Activated CD4-positive, alpha-beta T cell treated with anti-CD3 and anti-CD28 coated beads, Interleukin-2, amount 10 ng/mL, durations not matched to agents 24 days and 14 days (primary cell): ENCODE measurements at regions not wholly inside any gene's neighbourhood (a gene's known extent, or its start where the extent isn't known, plus 50 kb on each side); places are given as distances from the start of the nearest gene placed in this dataset.

Experiments used
- DNase-seq: peaks from one replicate; pipeline ENCODE4 v3.0.0; 2022
- H3K27ac Mint-ChIP-seq: one replicate; pipeline ENCODE4 v1.8.0; 2022; ENCODE audit warnings: mild to moderate bottlenecking, mixed read lengths
- H3K27me3 Mint-ChIP-seq: one replicate; pipeline ENCODE4 v1.8.0; 2022; ENCODE audit warnings: mixed read lengths
- H3K36me3 Mint-ChIP-seq: one replicate; pipeline ENCODE4 v1.8.0; 2022; ENCODE audit warnings: low read depth, mild to moderate bottlenecking, mixed read lengths
- H3K4me1 Mint-ChIP-seq: one replicate; pipeline ENCODE4 v1.8.0; 2021; ENCODE audit warnings: mixed read lengths
- H3K4me3 Mint-ChIP-seq: one replicate; pipeline ENCODE4 v1.8.0; 2022; ENCODE audit warnings: mild to moderate bottlenecking, moderate library complexity, mixed read lengths
- H3K9me3 Mint-ChIP-seq: one replicate; pipeline ENCODE4 v1.8.0; 2021; ENCODE audit warnings: mixed read lengths
- intact Hi-C: fragments of 100-400 bp; cut with micrococcal nuclease; formaldehyde crosslinking; loops from one replicate; pipeline ENCODE4 v1.15.1; 2023

DNA sequence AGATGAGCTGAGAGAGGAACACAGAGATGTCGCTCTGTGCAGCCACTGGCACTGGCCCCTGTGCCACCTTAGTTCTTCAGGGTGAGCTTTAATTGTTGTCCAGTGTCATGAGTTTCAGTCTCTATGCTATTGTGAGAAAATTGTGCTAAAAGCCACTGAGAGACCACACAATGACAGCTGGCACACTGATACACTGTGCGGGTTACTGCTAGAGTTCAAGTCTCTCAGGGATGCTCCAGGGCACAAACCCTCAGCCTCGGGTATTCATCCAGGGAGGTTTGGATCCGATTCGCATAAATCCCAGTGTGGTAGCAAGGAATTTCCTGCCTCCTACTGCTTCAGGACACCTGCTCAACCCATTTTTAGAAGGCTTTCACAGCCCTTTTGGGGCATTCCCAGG is 68.1 kb upstream of the EDNRB start:
- Mint-ChIP-seq H3K36me3 (no peaks in the 10 kb centered on the region), H3K4me3 (no peak overlapping the region), H3K9me3 (no peaks in the 10 kb centered on the region), H3K27ac (no peak overlapping the region), H3K4me1 (no peaks in the 10 kb centered on the region), H3K27me3 (peaks cover 3% of the 10 kb centered on the region)
- no peak for DNase-seq
- intact Hi-C loops: no loop called here

DNA sequence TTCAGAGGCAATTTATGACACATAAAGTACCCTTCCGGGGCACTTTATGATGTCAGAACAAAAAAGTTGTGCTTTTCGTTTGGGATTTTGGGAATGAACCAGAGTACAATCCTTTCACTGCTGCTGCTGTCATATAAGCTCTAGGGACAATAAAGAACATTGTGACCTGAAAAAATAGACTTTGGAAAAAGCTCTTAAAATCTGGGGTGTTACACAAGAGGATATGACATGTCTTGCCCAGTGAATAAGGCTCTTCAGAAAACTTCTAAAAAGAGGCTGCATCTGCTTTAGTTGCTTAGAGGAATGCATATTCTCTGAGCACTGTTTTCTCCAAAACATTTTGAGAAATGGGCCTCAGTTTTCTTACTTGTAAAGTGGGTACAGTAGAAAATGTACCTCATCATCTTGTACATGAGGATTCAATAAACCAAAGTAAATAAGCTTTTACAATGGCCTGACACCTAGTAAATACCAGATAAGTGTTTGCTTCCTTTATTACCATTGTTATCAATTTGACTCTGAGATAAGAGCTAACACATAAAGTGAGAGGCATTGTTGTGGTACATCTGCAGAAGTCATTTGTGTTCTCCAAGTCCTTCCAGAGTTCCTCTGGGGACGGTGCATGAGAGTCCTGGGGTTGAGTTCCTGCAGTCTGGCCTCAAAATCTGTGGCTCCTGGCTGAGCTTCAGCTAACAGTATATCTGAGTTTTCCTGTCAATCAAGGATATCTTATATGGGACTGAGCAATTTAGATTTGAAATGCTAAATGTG is 67.4 kb upstream of the EDNRB start:
- no peak for DNase-seq
- Mint-ChIP-seq H3K4me3 (no peak overlapping the region), H3K27ac (no peak overlapping the region), H3K9me3 (no peaks in the 10 kb centered on the region), H3K4me1 (no peaks in the 10 kb centered on the region), H3K36me3 (no peaks in the 10 kb centered on the region), H3K27me3 (peaks cover 3% of the 10 kb centered on the region)
- intact Hi-C loops: no loop called here

DNA sequence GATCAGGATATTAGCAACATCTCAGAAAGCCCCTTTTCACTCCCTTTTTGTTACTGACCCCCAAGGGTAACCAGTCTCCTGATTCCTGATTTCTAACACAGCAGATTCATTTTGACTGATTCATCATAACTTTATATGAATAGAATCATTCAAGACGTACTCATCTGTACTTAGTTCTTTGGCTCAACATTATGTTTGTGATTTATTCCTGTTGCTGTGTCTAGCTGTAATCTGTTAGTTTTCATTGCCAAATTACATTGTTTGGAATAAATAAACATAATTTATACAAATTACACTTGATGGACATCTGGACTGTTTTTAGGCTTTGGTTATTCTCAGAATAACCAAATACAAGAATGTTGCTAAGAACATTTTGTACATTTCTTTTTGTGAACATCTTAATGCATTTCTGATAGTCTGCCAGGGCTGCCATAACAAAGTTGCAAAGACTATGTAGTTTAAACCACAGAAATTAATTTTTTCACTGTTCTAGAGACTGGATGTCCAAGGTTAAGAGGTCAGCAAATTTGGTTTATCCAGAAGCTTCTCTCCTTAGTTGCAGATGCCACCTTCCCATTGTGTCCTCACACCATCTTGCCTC is 62.8 kb upstream of the EDNRB start:
- no peak for DNase-seq
- no peak overlapping the region for H3K27ac Mint-ChIP-seq
- H3K36me3 Mint-ChIP-seq: no peaks in the 10 kb centered on the region
- H3K4me3 Mint-ChIP-seq: no peak overlapping the region
- intact Hi-C loops: no loop called here
- H3K9me3 Mint-ChIP-seq: no peaks in the 10 kb centered on the region
- H3K4me1 Mint-ChIP-seq: no peaks in the 10 kb centered on the region
- peaks cover 6% of the 10 kb centered on the region for H3K27me3 Mint-ChIP-seq

DNA sequence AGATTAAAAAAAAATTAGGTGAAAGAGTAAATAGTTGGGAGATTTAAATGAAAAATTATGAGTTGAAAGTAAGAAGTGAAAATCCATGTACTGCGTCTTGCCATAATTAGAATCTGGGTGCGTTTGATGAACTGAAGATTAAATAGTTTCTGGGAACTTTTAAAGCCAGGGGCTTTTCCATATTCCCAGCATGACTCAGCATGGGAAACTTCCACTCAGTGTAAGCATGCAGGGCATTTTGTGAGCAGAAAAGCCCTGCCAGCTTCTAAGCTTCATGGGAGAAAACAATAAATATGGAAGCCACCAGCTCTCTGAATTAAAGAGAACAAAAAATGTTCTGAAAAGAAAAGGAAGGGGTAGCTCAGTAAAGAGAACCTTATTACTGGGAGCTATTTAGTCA is 62.0 kb upstream of the EDNRB start:
- H3K4me1 Mint-ChIP-seq: no peaks in the 10 kb centered on the region
- peaks cover 6% of the 10 kb centered on the region for H3K27me3 Mint-ChIP-seq

DNA sequence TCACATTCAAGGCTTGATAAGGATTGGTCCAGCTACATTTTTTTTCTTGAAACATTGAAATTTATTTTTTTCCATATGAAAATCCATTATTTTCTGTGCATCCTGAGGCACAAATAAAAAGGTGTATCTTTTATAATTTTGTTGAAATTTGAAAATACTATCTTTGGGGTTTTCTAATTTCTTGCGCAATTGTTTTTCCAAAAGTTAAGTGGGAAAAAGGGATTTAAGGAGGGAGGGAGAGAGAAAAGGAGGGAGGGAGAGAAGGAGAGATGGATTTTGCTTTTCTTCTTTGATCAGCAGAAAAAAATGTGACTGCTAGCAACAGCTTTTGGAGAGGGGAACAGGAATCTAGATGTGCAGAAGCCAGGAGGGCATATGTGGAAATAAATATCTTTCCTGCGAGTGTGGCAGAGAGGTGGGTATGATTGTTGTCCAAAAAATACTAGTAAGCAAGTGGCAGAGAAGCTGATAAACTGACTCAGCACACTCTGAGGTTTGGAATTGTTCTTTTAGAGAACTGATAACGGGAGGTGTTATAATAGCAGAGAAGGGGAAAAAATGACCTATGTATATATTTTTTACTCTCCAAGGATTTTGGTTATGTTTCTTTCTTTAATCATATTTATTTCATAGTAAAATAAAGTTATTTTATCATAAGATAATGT is 61.2 kb upstream of the EDNRB start:
- H3K9me3 Mint-ChIP-seq: no peaks in the 10 kb centered on the region
- H3K27ac Mint-ChIP-seq: no peak overlapping the region
- no peaks in the 10 kb centered on the region for H3K36me3 Mint-ChIP-seq
- DNase-seq: no peak
- intact Hi-C loops: no loop called here
- H3K27me3 Mint-ChIP-seq: peaks cover 3% of the 10 kb centered on the region
- H3K4me3 Mint-ChIP-seq: no peak overlapping the region
- no peaks in the 10 kb centered on the region for H3K4me1 Mint-ChIP-seq

More for the DNA sequence above, 62.0 kb upstream of the EDNRB start:
- DNase-seq: no peak
- Mint-ChIP-seq H3K9me3 (no peaks in the 10 kb centered on the region), H3K36me3 (no peaks in the 10 kb centered on the region), H3K27ac (no peak overlapping the region), H3K4me3 (no peak overlapping the region)
- intact Hi-C loops: no loop called here

DNA sequence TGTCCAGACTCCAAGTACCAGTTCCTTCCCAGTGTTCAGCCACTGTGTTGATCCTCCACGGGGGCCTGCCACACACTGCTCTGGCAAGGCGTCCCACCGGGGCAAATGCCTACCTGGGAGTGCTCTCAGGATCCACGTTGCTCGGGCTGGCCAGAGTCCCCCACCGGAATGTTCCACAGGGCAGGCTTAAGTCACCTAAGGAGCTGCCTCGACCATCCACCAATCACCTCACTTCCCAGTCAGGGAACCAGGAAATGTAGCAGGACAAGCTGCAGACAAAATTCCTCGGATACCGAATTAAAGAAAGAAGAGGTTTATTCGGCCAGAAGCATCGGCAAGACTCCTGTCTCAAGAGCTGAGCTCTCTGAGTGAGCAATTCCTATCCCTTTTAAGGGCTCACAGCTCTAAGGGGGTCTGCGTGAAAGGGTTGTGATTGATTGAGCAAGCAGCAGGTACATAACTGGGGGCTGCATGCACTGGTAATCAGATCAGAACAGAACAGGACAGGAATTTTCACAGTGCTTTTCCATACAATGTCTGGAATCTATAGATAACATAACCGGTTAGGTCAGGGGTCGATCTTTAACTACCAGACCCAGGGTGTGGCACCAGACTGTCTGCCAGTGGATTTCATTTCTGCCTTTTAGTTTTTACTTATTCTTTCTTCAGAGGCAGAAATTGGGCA is 56.9 kb upstream of the EDNRB start:
- H3K27me3 Mint-ChIP-seq: peaks cover 3% of the 10 kb centered on the region
- intact Hi-C loops: no loop called here
- H3K4me3 Mint-ChIP-seq: no peak overlapping the region
- DNase-seq: no peak
- H3K9me3 Mint-ChIP-seq: no peaks in the 10 kb centered on the region
- no peaks in the 10 kb centered on the region for H3K36me3 Mint-ChIP-seq
- no peaks in the 10 kb centered on the region for H3K4me1 Mint-ChIP-seq
- no peak overlapping the region for H3K27ac Mint-ChIP-seq

DNA sequence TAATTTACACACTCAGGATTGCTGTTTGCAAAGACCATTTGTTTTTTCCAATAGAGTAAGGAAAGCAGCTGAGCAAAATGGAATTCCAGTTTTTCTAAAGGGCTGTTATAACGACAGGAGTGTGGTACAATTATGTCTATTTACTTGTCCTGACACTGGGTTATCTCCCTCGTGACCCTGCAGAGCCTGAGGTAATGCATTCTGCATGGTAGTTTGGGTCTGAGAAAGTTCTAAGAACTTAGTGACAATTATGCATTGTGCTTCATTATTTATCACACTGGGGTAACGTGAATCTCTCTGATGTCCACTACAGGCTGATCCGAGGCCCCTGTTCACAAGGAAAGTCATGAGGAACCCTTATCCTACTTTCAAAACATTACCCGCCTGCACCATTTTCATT is 50.7 kb upstream of the EDNRB start:
- intact Hi-C loops: no loop called here
- DNase-seq: no peak
- Mint-ChIP-seq H3K4me3 (no peak overlapping the region), H3K4me1 (no peaks in the 10 kb centered on the region), H3K36me3 (no peaks in the 10 kb centered on the region), H3K9me3 (no peaks in the 10 kb centered on the region), H3K27ac (no peak overlapping the region), H3K27me3 (no peaks in the 10 kb centered on the region)
